Activated B cell treated with CpG ODN at 0.5 μM for 24 hours (primary cell): ENCODE measurements at regions not wholly inside any gene's neighbourhood (a gene's known extent, or its start where the extent isn't known, plus 50 kb on each side); places are given as distances from the start of the nearest gene placed in this dataset.
"Not testable (repeated sequence)": the region's sequence is repeated elsewhere in the genome, so short reads cannot be mapped to it uniquely, and the experiment has no call there.

Source experiments
- ATAC-seq: fragments of 200-7000 bp; cut with Tn5 transposase; one replicate; pipeline ENCODE4 v1.10.0; 2021; ENCODE audit warnings: low read depth, mild to moderate bottlenecking, moderate library complexity
- CTCF ChIA-PET: fragments of 350-600 bp; sonication (Branson Sonifier 250); formaldehyde crosslinking; loops from one replicate; lab custom pipeline; 2021; ENCODE audit warnings: antibody characterized with exemption; lab: Charles Lee
- POLR2A ChIA-PET: fragments of 350-600 bp; sonication (Branson Sonifier 250); formaldehyde crosslinking; loops from one replicate; lab custom pipeline; 2021; ENCODE audit warnings: antibody characterized with exemption; lab: Charles Lee
- DNase-seq: peaks from one replicate; pipeline ENCODE4 v3.0.0; 2022
- H3K27ac Mint-ChIP-seq: one replicate; pipeline ENCODE4 v1.8.0; 2020; ENCODE audit warnings: mixed read lengths
- H3K27me3 Mint-ChIP-seq: one replicate; pipeline ENCODE4 v1.8.0; 2021; ENCODE audit warnings: mixed read lengths
- H3K36me3 Mint-ChIP-seq: one replicate; pipeline ENCODE4 v1.8.0; 2021; ENCODE audit warnings: low read depth, mixed read lengths
- H3K4me1 Mint-ChIP-seq: one replicate; pipeline ENCODE4 v1.8.0; 2021; ENCODE audit warnings: mixed read lengths
- H3K4me3 Mint-ChIP-seq: one replicate; pipeline ENCODE4 v1.8.0; 2020; ENCODE audit warnings: mild to moderate bottlenecking, mixed read lengths
- H3K9me3 Mint-ChIP-seq: one replicate; pipeline ENCODE4 v1.8.0; 2020; ENCODE audit warnings: mixed read lengths
- intact Hi-C: fragments of 100-400 bp; cut with micrococcal nuclease; formaldehyde crosslinking; loops from one replicate; pipeline ENCODE4 v1.15.1; 2024
- TF ChIP-seq, protein P1 (sequence below): fragments of 200-600 bp; IDR thresholded peaks from one replicate; pipeline ENCODE4 v1.8.0; 2022; ENCODE audit warnings: antibody characterized with exemption, mild to moderate bottlenecking

- Mint-ChIP-seq H3K36me3 (no peaks in the 10 kb centered on the region), H3K4me1 (no peaks in the 10 kb centered on the region), H3K9me3 (no peaks in the 10 kb centered on the region), H3K27ac (no peak overlapping the region), H3K27me3 (peaks cover 23% of the 10 kb centered on the region), H3K4me3 (no peak overlapping the region)
- peak; percentile 17 for DNase-seq
- TF ChIP-seq, protein P1, sequence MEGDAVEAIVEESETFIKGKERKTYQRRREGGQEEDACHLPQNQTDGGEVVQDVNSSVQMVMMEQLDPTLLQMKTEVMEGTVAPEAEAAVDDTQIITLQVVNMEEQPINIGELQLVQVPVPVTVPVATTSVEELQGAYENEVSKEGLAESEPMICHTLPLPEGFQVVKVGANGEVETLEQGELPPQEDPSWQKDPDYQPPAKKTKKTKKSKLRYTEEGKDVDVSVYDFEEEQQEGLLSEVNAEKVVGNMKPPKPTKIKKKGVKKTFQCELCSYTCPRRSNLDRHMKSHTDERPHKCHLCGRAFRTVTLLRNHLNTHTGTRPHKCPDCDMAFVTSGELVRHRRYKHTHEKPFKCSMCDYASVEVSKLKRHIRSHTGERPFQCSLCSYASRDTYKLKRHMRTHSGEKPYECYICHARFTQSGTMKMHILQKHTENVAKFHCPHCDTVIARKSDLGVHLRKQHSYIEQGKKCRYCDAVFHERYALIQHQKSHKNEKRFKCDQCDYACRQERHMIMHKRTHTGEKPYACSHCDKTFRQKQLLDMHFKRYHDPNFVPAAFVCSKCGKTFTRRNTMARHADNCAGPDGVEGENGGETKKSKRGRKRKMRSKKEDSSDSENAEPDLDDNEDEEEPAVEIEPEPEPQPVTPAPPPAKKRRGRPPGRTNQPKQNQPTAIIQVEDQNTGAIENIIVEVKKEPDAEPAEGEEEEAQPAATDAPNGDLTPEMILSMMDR = no peak
- ATAC-seq = no peak
- POLR2A ChIA-PET = no interaction called here
- intact Hi-C loops = no loop called here
- CTCF ChIA-PET = interaction anchor here (0.6 to 1.3 kb wide), 9 partner anchors 8 to 187 kb away, joined by 3 to 5 read pairs (median 3); no protein-coding TSS in a partner anchor
Observed at GRCh38 chr14:21852061-21852664, 178.5 kb upstream of the OR4E1 start.

- DNase-seq, H3K27ac Mint-ChIP-seq, intact Hi-C loops, H3K4me1 Mint-ChIP-seq, ATAC-seq, H3K4me3 Mint-ChIP-seq, POLR2A ChIA-PET, H3K36me3 Mint-ChIP-seq, H3K9me3 Mint-ChIP-seq: not testable (repeated sequence)
- peaks cover 22% of the 10 kb centered on the region for H3K27me3 Mint-ChIP-seq
- CTCF ChIA-PET = interaction anchor here (0.5 kb wide), 1 partner anchor 13 kb away, joined by 3 read pairs; no protein-coding TSS in a partner anchor
Observed at GRCh38 chr14:21846902-21847301, 173.3 kb upstream of the OR4E1 start.

GRCh38 chr14:21846227-21846885, 172.7 kb upstream of the OR4E1 start:
- peak; percentile 18 for DNase-seq
- ATAC-seq = no peak
- Mint-ChIP-seq H3K9me3 (no peaks in the 10 kb centered on the region), H3K27me3 (peaks cover 21% of the 10 kb centered on the region), H3K4me1 (no peaks in the 10 kb centered on the region), H3K27ac (no peak overlapping the region), H3K4me3 (no peak overlapping the region), H3K36me3 (no peaks in the 10 kb centered on the region)
- ChIA-PET POLR2A (no interaction called here), CTCF (no interaction called here)
- intact Hi-C loops = no loop called here
- TF ChIP-seq, protein P1 = no peak

DNA sequence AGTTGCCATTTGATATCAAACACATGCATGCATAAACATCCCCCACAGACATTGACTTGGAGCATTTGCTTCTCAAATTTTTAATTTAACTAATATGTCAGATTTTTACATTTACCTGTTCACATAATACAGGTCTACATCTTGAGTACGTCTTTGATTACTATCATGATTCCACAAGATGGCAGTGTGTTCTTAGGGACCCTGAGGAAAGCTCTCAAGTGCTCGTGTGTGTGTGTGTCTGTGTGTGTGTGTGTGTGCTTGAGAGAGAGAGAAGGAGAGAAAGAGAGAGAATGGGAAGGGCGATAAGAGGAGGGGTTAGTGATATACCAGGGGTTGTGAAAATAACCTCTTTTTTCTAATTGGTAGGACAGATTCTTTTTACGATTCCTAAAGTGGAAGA, 167.1 kb upstream of the OR4E1 start:
- peaks cover 3% of the 10 kb centered on the region for H3K9me3 Mint-ChIP-seq
- peaks cover 32% of the 10 kb centered on the region for H3K27me3 Mint-ChIP-seq
- ATAC-seq = no peak
- no peak for DNase-seq
- CTCF ChIA-PET = interaction anchor here (1.2 kb wide), 1 partner anchor 11 kb away, joined by 3 read pairs; no protein-coding TSS in a partner anchor
- intact Hi-C loops = no loop called here
- H3K4me3 Mint-ChIP-seq = no peak overlapping the region
- no peaks in the 10 kb centered on the region for H3K4me1 Mint-ChIP-seq
- no peak overlapping the region for H3K27ac Mint-ChIP-seq
- POLR2A ChIA-PET = no interaction called here
- no peaks in the 10 kb centered on the region for H3K36me3 Mint-ChIP-seq
- TF ChIP-seq, protein P1 = no peak

- H3K36me3 Mint-ChIP-seq = no peaks in the 10 kb centered on the region
- H3K4me3 Mint-ChIP-seq = no peak overlapping the region
- peaks cover 15% of the 10 kb centered on the region for H3K27me3 Mint-ChIP-seq
- intact Hi-C loops = no loop called here
- H3K4me1 Mint-ChIP-seq = no peaks in the 10 kb centered on the region
- no peak overlapping the region for H3K27ac Mint-ChIP-seq
- CTCF ChIA-PET = interaction anchor here (0.6 kb wide), 1 partner anchor 13 kb away, joined by 3 read pairs; no protein-coding TSS in a partner anchor
- TF ChIP-seq, protein P1 = no peak
- POLR2A ChIA-PET = no interaction called here
- ATAC-seq = no peak
- H3K9me3 Mint-ChIP-seq = peaks cover 5% of the 10 kb centered on the region
- no peak for DNase-seq
Observed at GRCh38 chr14:21833836-21834235, 160.2 kb upstream of the OR4E1 start.
